H1 (cell line): ENCODE measurements at regions not wholly inside any gene's neighbourhood (a gene's known extent, or its start where the extent isn't known, plus 50 kb on each side); places are given as distances from the start of the nearest gene placed in this dataset.

Experiments
- EP300 ChIP-seq, 2 experiments: IDR thresholded peaks; 1 replicate in 1 of 2; 2 replicates in 1 of 2; pipeline ENCODE4 v1.6.1; 2011 to 2012; ENCODE audit warnings: low read depth in 2 of 2, low read length in 2 of 2, mild to moderate bottlenecking in 2 of 2, borderline replicate concordance in 1 of 2, inconsistent platforms in 1 of 2, moderate library complexity in 1 of 2
- GTF2F1 ChIP-seq: IDR thresholded peaks from 2 replicates; pipeline ENCODE4 v1.6.1; 2012; ENCODE audit warnings: low read depth, low read length, improper control_type of control experiment, borderline replicate concordance
- MAX ChIP-seq: IDR thresholded peaks from 2 replicates; pipeline ENCODE4 v1.6.1; 2012; ENCODE audit warnings: inconsistent platforms
- POLR2A ChIP-seq, 2 experiments: IDR thresholded peaks; 1 replicate in 1 of 2; 2 replicates in 1 of 2; pipeline ENCODE4 v1.6.1; 2011; ENCODE audit warnings: low read depth in 2 of 2, low read length in 2 of 2, mild to moderate bottlenecking in 2 of 2; ENCODE audit errors: control extremely low read depth in 1 of 2
- SIN3A ChIP-seq, 2 experiments: IDR thresholded peaks in 1 of 2; conservative IDR thresholded peaks in 1 of 2; 2 replicates each; pipeline ENCODE4 v1.6.1; 2011 to 2012; ENCODE audit warnings: low read length in 2 of 2, improper control_type of control experiment in 1 of 2, low read depth in 1 of 2, mild to moderate bottlenecking in 1 of 2
- YY1 ChIP-seq: IDR thresholded peaks from 2 replicates; pipeline ENCODE4 v1.6.1; 2011; ENCODE audit warnings: low read depth, mild to moderate bottlenecking, low read length
- TF ChIP-seq, protein P1 (sequence below), 3 experiments: IDR thresholded peaks; 1 replicate in 2 of 3; 2 replicates in 1 of 3; pipeline versions ENCODE4 v1.5.1 to v1.6.1; 2011; ENCODE audit warnings: low read length in 3 of 3, mild to moderate bottlenecking in 3 of 3, inconsistent platforms in 2 of 3, low read depth in 1 of 3, moderate library complexity in 1 of 3; ENCODE audit not compliant: insufficient read depth in 1 of 3; ENCODE audit errors: control extremely low read depth in 1 of 3

DNA sequence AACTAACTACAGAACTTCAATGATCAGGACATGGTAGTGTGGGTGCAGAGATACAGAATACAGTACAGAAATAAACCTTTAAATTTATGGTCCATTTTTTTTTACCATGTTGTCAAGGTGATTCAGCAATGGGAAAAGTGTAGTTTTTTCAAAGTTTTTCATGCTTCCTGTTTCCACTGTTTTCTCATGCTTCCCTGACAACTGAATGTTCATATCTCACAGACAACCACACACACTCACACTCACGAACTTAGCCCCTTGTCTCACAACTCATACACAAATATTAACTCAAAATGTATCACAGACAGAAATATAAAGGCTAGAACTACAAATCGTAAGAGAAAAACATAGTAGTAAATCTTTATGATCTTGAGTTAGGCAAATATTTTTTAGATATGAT, 232.6 kb upstream of the CDYL start:
- TF ChIP-seq, protein P1, sequence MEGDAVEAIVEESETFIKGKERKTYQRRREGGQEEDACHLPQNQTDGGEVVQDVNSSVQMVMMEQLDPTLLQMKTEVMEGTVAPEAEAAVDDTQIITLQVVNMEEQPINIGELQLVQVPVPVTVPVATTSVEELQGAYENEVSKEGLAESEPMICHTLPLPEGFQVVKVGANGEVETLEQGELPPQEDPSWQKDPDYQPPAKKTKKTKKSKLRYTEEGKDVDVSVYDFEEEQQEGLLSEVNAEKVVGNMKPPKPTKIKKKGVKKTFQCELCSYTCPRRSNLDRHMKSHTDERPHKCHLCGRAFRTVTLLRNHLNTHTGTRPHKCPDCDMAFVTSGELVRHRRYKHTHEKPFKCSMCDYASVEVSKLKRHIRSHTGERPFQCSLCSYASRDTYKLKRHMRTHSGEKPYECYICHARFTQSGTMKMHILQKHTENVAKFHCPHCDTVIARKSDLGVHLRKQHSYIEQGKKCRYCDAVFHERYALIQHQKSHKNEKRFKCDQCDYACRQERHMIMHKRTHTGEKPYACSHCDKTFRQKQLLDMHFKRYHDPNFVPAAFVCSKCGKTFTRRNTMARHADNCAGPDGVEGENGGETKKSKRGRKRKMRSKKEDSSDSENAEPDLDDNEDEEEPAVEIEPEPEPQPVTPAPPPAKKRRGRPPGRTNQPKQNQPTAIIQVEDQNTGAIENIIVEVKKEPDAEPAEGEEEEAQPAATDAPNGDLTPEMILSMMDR (IDR thresholded peaks at IDR 0.05; ENCODE audit: control extremely low read depth in 1 of 3, insufficient read depth in 1 of 3, low read depth in 1 of 3, low read length in 3 of 3), result no peak
- TF ChIP-seq GTF2F1 (no peak), YY1 (no peak), SIN3A (conservative IDR thresholded peaks at IDR 0.05 in 1 of 2, IDR thresholded peaks at IDR 0.05 in 1 of 2; ENCODE audit: low read depth in 1 of 2, low read length in 2 of 2) (no peak), MAX (no peak), POLR2A (IDR thresholded peaks at IDR 0.05; ENCODE audit: control extremely low read depth in 1 of 2, low read depth in 2 of 2, low read length in 2 of 2) (no peak), EP300 (IDR thresholded peaks at IDR 0.05; ENCODE audit: borderline replicate concordance in 1 of 2, low read depth in 2 of 2, low read length in 2 of 2) (no peak)
